Activated B cell treated with CpG ODN at 0.5 μM for 24 hours (primary cell): ENCODE measurements at regions not wholly inside any gene's neighbourhood (a gene's known extent, or its start where the extent isn't known, plus 50 kb on each side); places are given as distances from the start of the nearest gene placed in this dataset.
"Not testable (repeated sequence)": the region's sequence is repeated elsewhere in the genome, so short reads cannot be mapped to it uniquely, and the experiment has no call there.

Source experiments
- ATAC-seq: fragments of 200-7000 bp; cut with Tn5 transposase; one replicate; pipeline ENCODE4 v1.10.0; 2021; ENCODE audit warnings: low read depth, mild to moderate bottlenecking, moderate library complexity
- CTCF ChIA-PET: fragments of 350-600 bp; sonication (Branson Sonifier 250); formaldehyde crosslinking; loops from one replicate; lab custom pipeline; 2021; ENCODE audit warnings: antibody characterized with exemption; lab: Charles Lee
- POLR2A ChIA-PET: fragments of 350-600 bp; sonication (Branson Sonifier 250); formaldehyde crosslinking; loops from one replicate; lab custom pipeline; 2021; ENCODE audit warnings: antibody characterized with exemption; lab: Charles Lee
- DNase-seq: peaks from one replicate; pipeline ENCODE4 v3.0.0; 2022
- H3K27ac Mint-ChIP-seq: one replicate; pipeline ENCODE4 v1.8.0; 2020; ENCODE audit warnings: mixed read lengths
- H3K27me3 Mint-ChIP-seq: one replicate; pipeline ENCODE4 v1.8.0; 2021; ENCODE audit warnings: mixed read lengths
- H3K36me3 Mint-ChIP-seq: one replicate; pipeline ENCODE4 v1.8.0; 2021; ENCODE audit warnings: low read depth, mixed read lengths
- H3K4me1 Mint-ChIP-seq: one replicate; pipeline ENCODE4 v1.8.0; 2021; ENCODE audit warnings: mixed read lengths
- H3K4me3 Mint-ChIP-seq: one replicate; pipeline ENCODE4 v1.8.0; 2020; ENCODE audit warnings: mild to moderate bottlenecking, mixed read lengths
- H3K9me3 Mint-ChIP-seq: one replicate; pipeline ENCODE4 v1.8.0; 2020; ENCODE audit warnings: mixed read lengths
- intact Hi-C: fragments of 100-400 bp; cut with micrococcal nuclease; formaldehyde crosslinking; loops from one replicate; pipeline ENCODE4 v1.15.1; 2024
- TF ChIP-seq, protein P1 (sequence below): fragments of 200-600 bp; IDR thresholded peaks from one replicate; pipeline ENCODE4 v1.8.0; 2022; ENCODE audit warnings: antibody characterized with exemption, mild to moderate bottlenecking

- no peak for ATAC-seq
- ChIA-PET CTCF (no interaction called here), POLR2A (no interaction called here)
- Mint-ChIP-seq H3K27me3 (peaks cover 8% of the 10 kb centered on the region), H3K4me3 (no peak overlapping the region), H3K9me3 (no peaks in the 10 kb centered on the region), H3K4me1 (no peaks in the 10 kb centered on the region), H3K27ac (no peak overlapping the region), H3K36me3 (no peaks in the 10 kb centered on the region)
- TF ChIP-seq, protein P1, sequence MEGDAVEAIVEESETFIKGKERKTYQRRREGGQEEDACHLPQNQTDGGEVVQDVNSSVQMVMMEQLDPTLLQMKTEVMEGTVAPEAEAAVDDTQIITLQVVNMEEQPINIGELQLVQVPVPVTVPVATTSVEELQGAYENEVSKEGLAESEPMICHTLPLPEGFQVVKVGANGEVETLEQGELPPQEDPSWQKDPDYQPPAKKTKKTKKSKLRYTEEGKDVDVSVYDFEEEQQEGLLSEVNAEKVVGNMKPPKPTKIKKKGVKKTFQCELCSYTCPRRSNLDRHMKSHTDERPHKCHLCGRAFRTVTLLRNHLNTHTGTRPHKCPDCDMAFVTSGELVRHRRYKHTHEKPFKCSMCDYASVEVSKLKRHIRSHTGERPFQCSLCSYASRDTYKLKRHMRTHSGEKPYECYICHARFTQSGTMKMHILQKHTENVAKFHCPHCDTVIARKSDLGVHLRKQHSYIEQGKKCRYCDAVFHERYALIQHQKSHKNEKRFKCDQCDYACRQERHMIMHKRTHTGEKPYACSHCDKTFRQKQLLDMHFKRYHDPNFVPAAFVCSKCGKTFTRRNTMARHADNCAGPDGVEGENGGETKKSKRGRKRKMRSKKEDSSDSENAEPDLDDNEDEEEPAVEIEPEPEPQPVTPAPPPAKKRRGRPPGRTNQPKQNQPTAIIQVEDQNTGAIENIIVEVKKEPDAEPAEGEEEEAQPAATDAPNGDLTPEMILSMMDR, result no peak
- no peak for DNase-seq
- intact Hi-C loops, result no loop called here
Observed at GRCh38 chr14:76293221-76293620, 82.7 kb upstream of the ESRRB start.

DNA sequence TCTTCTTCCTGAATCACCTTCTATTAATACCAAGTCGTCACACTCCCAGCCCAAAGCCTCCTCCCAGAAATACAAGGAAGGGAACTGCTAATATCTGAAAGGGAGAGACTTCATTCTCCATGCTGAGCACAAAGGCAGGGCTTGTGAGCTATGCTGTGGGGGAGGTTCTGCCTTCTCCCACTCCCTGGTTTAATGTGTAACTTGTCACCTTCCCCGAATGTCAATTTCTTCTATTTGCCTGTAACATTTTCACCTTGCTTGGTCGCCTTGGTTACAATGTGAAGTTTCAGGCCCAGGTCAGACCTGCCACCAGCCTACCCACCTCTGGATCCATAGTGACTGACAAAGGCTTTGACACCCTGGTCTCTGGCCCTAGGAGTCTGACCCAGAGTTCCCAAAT, 82.0 kb upstream of the ESRRB start:
- Mint-ChIP-seq H3K9me3 (no peaks in the 10 kb centered on the region), H3K4me1 (no peaks in the 10 kb centered on the region), H3K27ac (no peak overlapping the region), H3K27me3 (peaks cover 13% of the 10 kb centered on the region), H3K36me3 (no peaks in the 10 kb centered on the region), H3K4me3 (no peak overlapping the region)
- TF ChIP-seq, protein P1, result no peak
- ATAC-seq, result no peak
- ChIA-PET CTCF (no interaction called here), POLR2A (no interaction called here)
- intact Hi-C loops, result no loop called here
- no peak for DNase-seq

GRCh38 chr14:76294876-76295275, 81.1 kb upstream of the ESRRB start:
- TF ChIP-seq, protein P1, result no peak
- Mint-ChIP-seq H3K9me3 (no peaks in the 10 kb centered on the region), H3K27ac (no peak overlapping the region), H3K27me3 (peaks cover 14% of the 10 kb centered on the region), H3K4me1 (no peaks in the 10 kb centered on the region), H3K4me3 (no peak overlapping the region), H3K36me3 (no peaks in the 10 kb centered on the region)
- intact Hi-C loops, result no loop called here
- ChIA-PET CTCF (no interaction called here), POLR2A (no interaction called here)
- ATAC-seq, result no peak
- no peak for DNase-seq

DNA sequence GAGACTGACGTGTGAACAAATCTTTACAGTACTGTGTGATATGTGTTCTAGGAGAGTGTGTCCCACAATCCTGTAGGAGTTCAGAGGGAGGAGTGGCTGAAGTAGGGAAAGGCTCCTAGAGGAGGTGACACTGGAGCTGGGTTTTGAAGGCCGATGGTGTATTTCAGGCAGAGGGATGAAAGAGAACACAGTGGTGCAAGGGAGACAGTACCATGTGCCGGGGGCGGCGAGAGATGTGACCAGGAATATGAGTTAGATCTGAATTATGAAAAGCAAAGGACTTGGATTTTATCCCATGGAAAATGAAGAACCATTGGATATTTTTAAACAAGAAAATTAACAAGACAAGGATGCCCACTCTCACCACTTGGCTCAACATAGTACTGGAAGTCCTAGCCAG, 77.0 kb upstream of the ESRRB start:
- H3K36me3 Mint-ChIP-seq, result no peaks in the 10 kb centered on the region
- H3K4me1 Mint-ChIP-seq, result no peaks in the 10 kb centered on the region
- H3K27ac Mint-ChIP-seq, result no peak overlapping the region
- H3K9me3 Mint-ChIP-seq, result no peaks in the 10 kb centered on the region
- CTCF ChIA-PET, result no interaction called here
- TF ChIP-seq, protein P1, result no peak
- no peak for DNase-seq
- intact Hi-C loops, result no loop called here
- no peak overlapping the region for H3K4me3 Mint-ChIP-seq
- H3K27me3 Mint-ChIP-seq, result peaks cover 14% of the 10 kb centered on the region
- POLR2A ChIA-PET, result no interaction called here
- ATAC-seq, result no peak

- DNase-seq, CTCF ChIA-PET, H3K4me1 Mint-ChIP-seq: not testable (repeated sequence)
Observed at GRCh38 chr14:76303188-76303587, 72.7 kb upstream of the ESRRB start.

DNA sequence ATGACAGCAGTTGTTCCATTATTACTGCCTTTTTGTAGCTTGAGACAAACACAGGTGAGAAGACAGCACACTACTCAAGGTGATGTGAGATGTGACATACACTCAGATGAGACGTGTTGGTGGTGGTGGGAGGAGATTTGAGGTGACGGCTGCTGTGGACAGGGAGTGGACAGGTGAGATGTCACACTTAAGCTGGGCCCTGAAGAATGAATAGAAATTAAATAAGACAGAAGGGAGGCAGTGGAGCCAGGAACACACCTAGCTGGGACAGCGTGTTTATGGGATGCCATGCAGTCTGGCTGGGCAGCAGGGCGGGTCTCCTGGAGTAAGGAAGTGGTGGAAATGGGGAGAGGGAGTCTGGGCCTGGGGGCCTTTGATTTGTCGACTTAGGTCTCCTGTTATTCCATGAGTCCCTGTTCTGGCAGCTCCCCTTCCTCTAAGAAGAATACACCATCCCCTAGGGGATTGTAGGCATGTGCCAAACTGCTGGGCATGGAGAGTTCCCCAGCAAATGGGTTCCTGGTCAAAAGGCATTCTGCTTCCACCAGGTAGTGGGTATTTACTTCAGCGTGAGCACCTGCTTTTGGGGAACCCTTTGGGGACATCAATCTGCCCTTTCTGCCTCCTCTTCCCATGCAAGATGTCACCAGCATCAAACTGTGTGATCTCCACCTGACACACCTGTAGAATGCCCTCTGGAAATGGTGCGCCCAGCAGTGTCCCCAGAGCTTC, 71.2 kb upstream of the ESRRB start:
- intact Hi-C loops, result no loop called here
- no peak for DNase-seq
- Mint-ChIP-seq H3K27me3 (peaks cover 21% of the 10 kb centered on the region), H3K4me3 (no peak overlapping the region), H3K9me3 (no peaks in the 10 kb centered on the region), H3K27ac (no peak overlapping the region), H3K36me3 (no peaks in the 10 kb centered on the region), H3K4me1 (no peaks in the 10 kb centered on the region)
- ChIA-PET CTCF (no interaction called here), POLR2A (no interaction called here)
- no peak for ATAC-seq
- TF ChIP-seq, protein P1, result no peak

More at GRCh38 chr14:76303188-76303587, 72.7 kb upstream of the ESRRB start:
- H3K9me3 Mint-ChIP-seq, H3K36me3 Mint-ChIP-seq, ATAC-seq, H3K27ac Mint-ChIP-seq, H3K4me3 Mint-ChIP-seq, intact Hi-C loops, POLR2A ChIA-PET: not testable (repeated sequence)
- peaks cover 24% of the 10 kb centered on the region for H3K27me3 Mint-ChIP-seq
